Endothelial cell of umbilical vein (primary cell): ENCODE measurements at regions not wholly inside any gene's neighbourhood (a gene's known extent, or its start where the extent isn't known, plus 50 kb on each side); places are given as distances from the start of the nearest gene placed in this dataset.

Experiments
- BruUV-seq: library from RNA; stranded (reverse); fragments of 400-500 nt; replicated peaks from 2 replicates; lab custom pipeline; 2021; lab: Mats Ljungman, UMichigan
- CTCF ChIA-PET: fragments of 300-600, 350-600 bp; sonication (Branson Sonifier 250); formaldehyde crosslinking; loops from one replicate; lab custom pipeline; 2021; ENCODE audit warnings: antibody characterized with exemption, inconsistent platforms; lab: Charles Lee
- POLR2A ChIA-PET: fragments of 300-600, 350-600 bp; sonication (Branson Sonifier 250); formaldehyde crosslinking; loops from one replicate; lab custom pipeline; 2021; ENCODE audit warnings: antibody characterized with exemption, inconsistent platforms; lab: Charles Lee
- DNase-seq: peaks from one replicate; pipeline ENCODE4 v3.0.0-alpha.2; 2011; ENCODE audit warnings: low read depth, low spot score
- FAIRE-seq: peaks from 2 replicates; lab custom pipeline; 2011; peaks lifted over from hg19 to GRCh38; lab: Jason Lieb, UNC
- H2AFZ ChIP-seq: 2 replicates; pipeline ENCODE4 v1.6.0; 2012; ENCODE audit warnings: low read depth, low read length, control low read depth, inconsistent platforms
- H3K27ac ChIP-seq: 2 replicates; pipeline ENCODE4 v1.5.1; 2011; ENCODE audit warnings: low read depth, mild to moderate bottlenecking, control low read depth, low read length, moderate library complexity; ENCODE audit not compliant: insufficient read depth
- H3K27me3 ChIP-seq, 2 experiments: 2 replicates each; pipeline versions ENCODE4 v1.6.0 to v1.6.1; 2011; ENCODE audit warnings: low read length in 2 of 2, mixed read lengths in 1 of 2; ENCODE audit not compliant: control insufficient read depth in 2 of 2, insufficient read depth in 2 of 2
- H3K36me3 ChIP-seq, 2 experiments: 2 replicates in 1 of 2; 3 replicates in 1 of 2; pipeline ENCODE4 v1.5.1; 2011; ENCODE audit warnings: low read length in 2 of 2, mild to moderate bottlenecking in 1 of 2, moderate library complexity in 1 of 2; ENCODE audit not compliant: control insufficient read depth in 2 of 2, insufficient read depth in 2 of 2; ENCODE audit errors: extremely low read depth in 1 of 2
- H3K4me1 ChIP-seq: 3 replicates; pipeline ENCODE4 v1.5.1; 2011; ENCODE audit warnings: mild to moderate bottlenecking, low read length; ENCODE audit not compliant: control insufficient read depth, insufficient read depth; ENCODE audit errors: extremely low read depth
- H3K4me2 ChIP-seq: 2 replicates; pipeline ENCODE4 v1.6.1; 2011; ENCODE audit warnings: low read length, control low read depth, mixed read lengths; ENCODE audit not compliant: insufficient read depth
- H3K4me3 ChIP-seq, 3 experiments: fragments of 200-600 bp in 1 of 3; sonication (generic), shearing (Covaris generic) in 1 of 3; replicated peaks in 1 of 3; 2 replicates each; pipeline ENCODE4 v1.5.1; 2011 to 2016; ENCODE audit warnings: control low read depth in 3 of 3, low read length in 3 of 3, mild to moderate bottlenecking in 2 of 3, inconsistent platforms in 1 of 3, low read depth in 1 of 3, moderate library complexity in 1 of 3; ENCODE audit not compliant: insufficient read depth in 1 of 3
- H3K79me2 ChIP-seq: 2 replicates; pipeline ENCODE4 v1.6.0; 2012; ENCODE audit warnings: low read length, inconsistent platforms; ENCODE audit not compliant: control insufficient read depth, insufficient read depth
- H3K9ac ChIP-seq: replicated peaks from 2 replicates; pipeline ENCODE3; 2011; ENCODE audit warnings: low read length, control low read depth; ENCODE audit not compliant: insufficient read depth; ENCODE audit errors: extremely low read depth
- H3K9me1 ChIP-seq: replicated peaks from 3 replicates; pipeline ENCODE4 v1.6.0; 2011; ENCODE audit warnings: mild to moderate bottlenecking, low read length; ENCODE audit not compliant: control insufficient read depth, insufficient read depth; ENCODE audit errors: extremely low read depth
- H3K9me3 ChIP-seq: replicated peaks from 2 replicates; pipeline ENCODE4 v1.5.1; 2012; ENCODE audit warnings: low read length, inconsistent platforms; ENCODE audit not compliant: control insufficient read depth, insufficient read depth
- H4K20me1 ChIP-seq: replicated peaks from 2 replicates; pipeline ENCODE3; 2011; ENCODE audit warnings: mild to moderate bottlenecking, low read length; ENCODE audit not compliant: control insufficient read depth, insufficient read depth; ENCODE audit errors: extremely low read depth
- CTCF ChIP-seq, 2 donors: IDR thresholded peaks; 1 replicate in 1 of 2; 2 replicates in 1 of 2; pipeline ENCODE4 v1.5.1; 2011; ENCODE audit warnings: low read length in 2 of 2, mild to moderate bottlenecking in 2 of 2, moderate library complexity in 2 of 2, control low read depth in 1 of 2, inconsistent platforms in 1 of 2, low read depth in 1 of 2; ENCODE audit not compliant: insufficient read depth in 1 of 2; ENCODE audit errors: extremely low read depth in 1 of 2
- EZH2 ChIP-seq: IDR thresholded peaks from 2 replicates; pipeline ENCODE4 v1.6.1; 2012; ENCODE audit warnings: borderline replicate concordance, low read depth, mild to moderate bottlenecking, moderate library complexity, low read length, inconsistent platforms; ENCODE audit not compliant: severe bottlenecking
- FOS ChIP-seq: IDR thresholded peaks from 2 replicates; pipeline ENCODE4 v1.6.1; 2011; ENCODE audit warnings: mild to moderate bottlenecking, low read length, moderate library complexity, borderline replicate concordance; ENCODE audit not compliant: insufficient read depth
- JUN ChIP-seq: IDR thresholded peaks from 2 replicates; pipeline ENCODE4 v1.6.1; 2011; ENCODE audit warnings: borderline replicate concordance, low read depth; ENCODE audit not compliant: insufficient read length, insufficient read depth
- MAX ChIP-seq: IDR thresholded peaks from 2 replicates; pipeline ENCODE4 v1.6.1; 2011; ENCODE audit not compliant: insufficient read depth, insufficient read length
- MYC ChIP-seq: IDR thresholded peaks from one replicate; pipeline ENCODE4 v1.6.1; 2011; ENCODE audit warnings: mild to moderate bottlenecking, low read depth, low read length
- POLR2A ChIP-seq: IDR thresholded peaks from 2 replicates; pipeline ENCODE4 v1.6.1; 2012; ENCODE audit warnings: low read depth, mild to moderate bottlenecking, control low read depth, low read length
- POLR2AphosphoS5 ChIP-seq: IDR thresholded peaks from 2 replicates; pipeline ENCODE4 v1.6.1; 2012; ENCODE audit warnings: low read depth, mild to moderate bottlenecking, control low read depth, low read length, moderate library complexity; ENCODE audit not compliant: insufficient read depth
- dilution Hi-C: fragments of 300-500 bp; cut with MboI; formaldehyde crosslinking; loops from one replicate; pipeline ENCODE4 v1.15.0; 2019; ENCODE audit warnings: low sequenced_read_pairs; ENCODE audit not compliant: extremely low pct_ligation_motif_present
- intact Hi-C: fragments of 100-400 bp; cut with micrococcal nuclease; formaldehyde crosslinking; loops from one replicate; pipeline ENCODE4 v1.10.0; 2022

- H3K9ac ChIP-seq = no peak overlapping the region
- H3K4me1 ChIP-seq = no peaks in the 10 kb centered on the region
- TF ChIP-seq POLR2AphosphoS5 = no peak
- TF ChIP-seq MAX = no peak
- no peak for TF ChIP-seq MYC
- no peak for TF ChIP-seq CTCF (IDR thresholded peaks at IDR 0.05; ENCODE audit: extremely low read depth in 1 of 2, insufficient read depth in 1 of 2, low read depth in 1 of 2, low read length in 2 of 2)
- no peak for TF ChIP-seq FOS
- no peak for TF ChIP-seq POLR2A
- no peak for TF ChIP-seq JUN
- no peak for TF ChIP-seq EZH2
- intact Hi-C loops = no loop called here
- no peaks in the 10 kb centered on the region for H4K20me1 ChIP-seq
- H3K4me2 ChIP-seq = no peak overlapping the region
- H3K27ac ChIP-seq = no peak overlapping the region
- H3K79me2 ChIP-seq = no peaks in the 10 kb centered on the region
- H3K36me3 ChIP-seq = no peaks in the 10 kb centered on the region
- H3K27me3 ChIP-seq = peaks cover 0 to 2% of the 10 kb centered on the region in 2 experiments
- no peak overlapping the region for H3K4me3 ChIP-seq
- ChIA-PET CTCF (no interaction called here), POLR2A (no interaction called here)
- FAIRE-seq (no peak), DNase-seq (no peak)
- dilution Hi-C loops = no loop called here
- H3K9me1 ChIP-seq = no peaks in the 10 kb centered on the region
- H2AFZ ChIP-seq = no peak overlapping the region
- H3K9me3 ChIP-seq = no peaks in the 10 kb centered on the region
- no TSS peak for BruUV-seq
Measured at GRCh38 chr1:215344539-215344938, 222.6 kb upstream of the KCTD3 start.
